GM19043 (cell line): ENCODE measurements at regions not wholly inside any gene's neighbourhood (a gene's known extent, or its start where the extent isn't known, plus 50 kb on each side); places are given as distances from the start of the nearest gene placed in this dataset.
"Not testable (repeated sequence)": the region's sequence is repeated elsewhere in the genome, so short reads cannot be mapped to it uniquely, and the experiment has no call there.

Experiments
- ATAC-seq: cut with Tn5 transposase; IDR thresholded peaks from one replicate; pipeline ENCODE4 v1.9.1; 2021; ENCODE audit warnings: low read depth; ENCODE audit not compliant: unreplicated experiment

- no peak for ATAC-seq
These were observed 1785.3 kb upstream of the CELF4 start for GRCh38 chr18:39350945-39351344.

GRCh38 chr18:39349801-39350200 is 1784.2 kb upstream of the CELF4 start:
- no peak for ATAC-seq

DNA sequence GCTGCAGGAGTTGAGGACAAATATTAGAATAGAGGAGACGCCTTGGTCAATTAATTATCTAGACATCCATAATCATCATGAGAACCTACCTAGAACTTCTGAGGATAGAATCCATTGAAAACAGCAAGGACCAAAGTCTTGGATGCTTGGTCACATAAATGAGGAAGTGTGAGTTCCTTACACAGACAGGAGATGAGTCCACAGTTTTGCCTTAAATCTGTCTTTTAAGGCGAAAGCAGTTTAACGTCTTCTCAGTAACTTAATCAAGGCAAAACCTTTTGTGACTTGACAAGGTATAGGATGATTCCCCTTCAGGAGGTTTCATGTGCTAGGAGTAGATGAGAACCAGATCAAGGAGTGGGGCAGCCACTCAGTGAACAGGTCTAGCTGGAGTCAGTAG is 1783.2 kb upstream of the CELF4 start:
- no peak for ATAC-seq

- no peak for ATAC-seq
These were observed 1782.1 kb upstream of the CELF4 start for GRCh38 chr18:39347701-39348100.

DNA sequence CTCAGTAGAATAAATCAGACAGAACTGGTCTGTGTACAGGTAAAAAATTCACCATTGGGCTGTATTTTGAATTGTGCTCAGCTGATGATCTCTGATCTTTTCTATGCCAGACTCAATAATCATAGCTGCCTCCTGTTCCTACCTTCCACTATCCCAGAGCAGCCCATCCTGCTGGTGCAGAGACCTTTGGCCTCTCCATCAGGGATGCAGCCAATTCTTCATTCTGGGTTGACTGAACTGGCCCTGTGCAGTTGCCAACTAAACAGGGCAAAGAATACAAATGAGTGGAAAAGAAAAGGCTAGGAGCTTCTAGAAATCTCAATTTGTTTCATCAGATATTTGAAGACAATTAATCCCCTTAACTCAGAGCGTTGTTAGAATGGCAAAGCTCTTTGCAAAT is 1781.3 kb upstream of the CELF4 start:
- no peak for ATAC-seq

GRCh38 chr18:39345321-39345720 is 1779.7 kb upstream of the CELF4 start:
- no peak for ATAC-seq

GRCh38 chr18:39344487-39344886 is 1778.9 kb upstream of the CELF4 start:
- no peak for ATAC-seq

GRCh38 chr18:39341129-39341528 is 1775.5 kb upstream of the CELF4 start:
- no peak for ATAC-seq

DNA sequence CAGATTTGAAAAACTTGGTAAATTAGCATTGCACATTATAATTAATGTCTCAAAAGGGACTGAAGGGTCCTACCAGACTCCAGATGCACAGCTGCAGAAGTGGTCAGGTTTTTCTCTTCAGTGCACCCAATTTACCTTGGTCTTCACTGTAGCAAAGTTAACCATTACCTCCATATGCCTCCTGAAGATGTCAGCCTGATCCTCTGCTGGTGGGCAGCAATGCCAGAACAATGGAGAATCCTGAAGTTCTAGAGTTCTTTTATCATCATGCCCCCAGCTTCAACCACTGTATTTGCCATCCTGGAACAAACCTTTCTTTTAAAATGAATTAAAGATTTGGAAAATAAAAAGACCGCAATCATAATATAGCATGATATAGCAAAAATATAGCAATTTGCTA is 1774.8 kb upstream of the CELF4 start:
- ATAC-seq = no peak

DNA sequence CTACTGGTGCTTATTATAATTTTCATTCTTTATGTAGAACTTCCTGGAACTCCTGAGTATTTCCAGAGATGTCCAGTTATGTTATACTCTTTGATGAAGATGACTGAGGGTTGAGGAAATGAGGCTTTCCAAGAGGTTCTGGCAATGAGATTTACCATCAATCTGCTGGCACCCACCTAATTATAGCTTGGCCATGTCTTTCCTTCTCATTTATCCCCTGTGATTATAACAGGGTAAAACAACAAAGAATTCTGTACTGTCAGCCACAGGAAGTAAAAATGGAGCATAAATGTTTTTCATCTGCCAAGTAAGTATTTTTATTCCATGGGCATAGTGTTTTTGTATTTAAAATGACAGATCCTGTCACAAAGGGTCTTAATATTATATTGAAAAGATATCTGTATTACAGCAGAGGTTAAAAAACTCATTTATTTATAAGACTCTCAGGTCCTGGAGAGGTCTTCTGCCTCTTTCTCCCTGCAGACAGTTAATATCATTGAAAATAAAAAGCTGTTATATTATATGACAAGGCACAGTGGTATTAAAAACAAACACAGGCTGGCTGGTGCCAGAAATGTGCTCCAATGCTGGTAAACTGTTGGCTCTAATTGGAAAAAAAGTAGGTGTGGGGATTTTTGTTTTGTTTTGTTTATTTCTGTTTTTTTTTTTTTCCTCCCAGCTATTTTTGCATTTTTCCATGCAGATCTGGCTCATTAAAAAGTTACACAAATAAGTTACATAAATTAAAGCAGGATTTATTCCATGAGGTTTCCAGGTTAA is 1764.1 kb upstream of the CELF4 start:
- ATAC-seq = no peak

DNA sequence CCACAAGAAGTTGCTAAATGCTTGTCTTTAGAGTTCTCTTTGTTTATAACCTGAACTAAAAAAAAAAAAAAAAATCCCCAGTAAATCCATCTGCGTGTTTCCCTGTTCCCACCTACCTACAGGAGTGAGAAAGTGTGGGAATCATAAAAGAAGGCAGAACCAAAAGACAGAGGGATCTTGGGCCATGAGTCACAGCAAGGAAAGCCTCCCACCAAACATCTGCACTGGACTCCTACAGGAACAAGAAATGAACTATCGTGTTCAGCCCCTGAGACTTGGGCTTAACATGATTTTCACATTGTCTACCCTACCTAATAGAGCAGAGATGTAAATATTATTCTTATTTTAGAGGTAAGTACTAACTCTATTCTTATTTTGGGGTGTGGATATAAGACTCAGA is 1761.2 kb upstream of the CELF4 start:
- ATAC-seq = no peak

GRCh38 chr18:39325973-39326372 is 1760.4 kb upstream of the CELF4 start:
- ATAC-seq = no peak

GRCh38 chr18:39319141-39319540 is 1753.5 kb upstream of the CELF4 start:
- no peak for ATAC-seq

- ATAC-seq = no peak
These were observed 1752.9 kb upstream of the CELF4 start for GRCh38 chr18:39318462-39318861.

- ATAC-seq = no peak
These were observed 1752.4 kb upstream of the CELF4 start for GRCh38 chr18:39318008-39318407.

DNA sequence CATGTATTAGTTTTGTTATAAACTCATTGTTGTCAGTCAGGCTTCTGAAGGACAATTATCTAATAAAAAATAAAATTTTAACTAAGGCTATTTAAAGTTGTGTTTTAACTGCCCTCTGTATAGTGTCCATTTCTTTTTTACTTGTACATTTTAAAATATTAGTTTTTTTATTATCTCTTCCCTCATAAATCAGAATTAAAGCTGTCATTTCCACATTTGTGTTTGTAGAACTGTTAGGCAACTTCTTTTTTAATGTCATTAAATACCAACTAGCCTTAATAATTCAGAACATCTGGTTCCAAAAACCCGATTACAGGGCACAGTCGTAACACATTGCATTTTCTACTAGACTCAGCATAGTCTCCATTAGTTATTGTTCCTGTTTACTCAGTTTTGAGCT is 1749.0 kb upstream of the CELF4 start:
- no peak for ATAC-seq

GRCh38 chr18:39313992-39314391 is 1748.4 kb upstream of the CELF4 start:
- ATAC-seq = no peak

DNA sequence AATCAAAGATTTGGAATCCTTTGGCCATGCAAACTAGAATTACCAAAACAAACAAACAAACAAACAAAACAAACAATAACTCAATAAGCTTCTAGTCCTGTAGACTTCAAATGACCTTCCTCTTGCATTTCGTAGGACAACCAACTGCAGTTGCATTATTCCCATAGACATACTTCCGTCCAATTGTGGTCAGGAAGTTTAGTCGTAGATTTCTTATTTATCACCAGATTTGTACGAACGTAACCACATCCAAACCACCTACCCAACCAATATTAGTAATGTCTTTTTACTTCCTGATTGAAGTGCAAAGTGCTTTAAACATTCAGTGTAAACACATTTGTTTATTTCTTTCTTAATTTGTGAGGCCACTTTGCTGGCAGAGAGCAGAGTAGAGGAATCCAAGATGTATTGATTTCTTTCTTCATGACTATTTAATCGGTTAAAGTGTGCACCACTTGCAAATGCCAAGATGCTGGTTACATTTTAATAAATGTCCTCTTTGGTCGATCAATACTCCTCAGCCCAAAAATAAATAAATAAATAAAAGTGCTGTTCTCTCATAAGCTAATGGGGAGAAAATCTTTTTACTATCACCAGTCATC is 1745.6 kb upstream of the CELF4 start:
- ATAC-seq = no peak

GRCh38 chr18:39308931-39309521 is 1743.4 kb upstream of the CELF4 start:
- not testable (repeated sequence) for ATAC-seq

GRCh38 chr18:39305766-39306165 is 1740.2 kb upstream of the CELF4 start:
- ATAC-seq = no peak

GRCh38 chr18:39302481-39302880 is 1736.9 kb upstream of the CELF4 start:
- no peak for ATAC-seq

- ATAC-seq = no peak
These were observed 1733.6 kb upstream of the CELF4 start for GRCh38 chr18:39299152-39299551.
